OCI-LY3 (cell line): ENCODE measurements at regions not wholly inside any gene's neighbourhood (a gene's known extent, or its start where the extent isn't known, plus 50 kb on each side); places are given as distances from the start of the nearest gene placed in this dataset.

ENCODE experiments used
- CTCF ChIP-seq: fragments of 200-600, 300-600 bp; sonication (generic); IDR thresholded peaks from 2 replicates; pipeline ENCODE4 v1.5.1; 2014; ENCODE audit warnings: antibody characterized with exemption, low read length, low read depth
- EZH2phosphoT487 ChIP-seq: fragments of 200-600 bp; shearing (Covaris generic); IDR thresholded peaks from 2 replicates; pipeline ENCODE4 v1.6.1; 2018; ENCODE audit warnings: antibody characterized with exemption, mixed run types, low read depth

GRCh38 chr10:29135337-29135736, 153.5 kb upstream of the LYZL1 start:
- TF ChIP-seq CTCF = no peak
- TF ChIP-seq EZH2phosphoT487 = no peak
